ENCODE measurements at regions not wholly inside any gene's neighbourhood (a gene's known extent, or its start where the extent isn't known, plus 50 kb on each side); places are given as distances from the start of the nearest gene placed in this dataset.

DNA sequence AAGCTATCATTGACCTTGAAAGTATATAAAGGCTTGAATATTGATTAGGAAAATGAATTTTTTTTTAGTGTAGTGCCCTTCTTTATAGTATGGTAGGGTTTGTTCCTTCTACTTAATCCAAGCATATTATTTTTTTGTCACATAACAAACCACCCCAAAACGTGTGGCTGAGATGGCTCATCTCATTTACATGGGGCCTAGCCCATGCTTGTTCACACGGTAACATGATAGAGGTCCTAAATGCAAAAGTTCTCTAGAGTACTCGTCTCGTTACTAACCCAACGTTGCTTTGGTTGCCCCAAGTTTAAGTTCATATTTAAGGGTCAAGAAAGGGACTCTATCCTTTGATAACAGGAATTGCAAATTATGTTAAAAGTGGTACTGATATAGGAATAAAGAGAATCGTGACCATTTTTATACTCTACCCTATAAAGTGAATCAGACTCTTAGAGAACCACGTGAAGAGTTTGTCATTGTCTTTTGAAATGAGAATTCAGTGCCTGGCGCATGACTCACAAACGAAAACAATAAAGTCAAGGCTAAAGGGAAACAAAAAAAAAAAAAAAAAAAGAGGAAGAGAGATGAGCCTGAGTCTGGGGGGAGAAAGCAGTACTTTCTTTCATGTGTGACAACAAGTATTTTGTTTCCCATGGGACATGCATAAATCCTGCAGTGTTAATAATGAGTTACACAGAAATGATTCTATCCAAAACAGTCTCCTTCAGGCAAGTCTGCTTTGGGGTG lies 402.8 kb upstream of the NWD2 start:
- no peak for DNase-seq

DNA sequence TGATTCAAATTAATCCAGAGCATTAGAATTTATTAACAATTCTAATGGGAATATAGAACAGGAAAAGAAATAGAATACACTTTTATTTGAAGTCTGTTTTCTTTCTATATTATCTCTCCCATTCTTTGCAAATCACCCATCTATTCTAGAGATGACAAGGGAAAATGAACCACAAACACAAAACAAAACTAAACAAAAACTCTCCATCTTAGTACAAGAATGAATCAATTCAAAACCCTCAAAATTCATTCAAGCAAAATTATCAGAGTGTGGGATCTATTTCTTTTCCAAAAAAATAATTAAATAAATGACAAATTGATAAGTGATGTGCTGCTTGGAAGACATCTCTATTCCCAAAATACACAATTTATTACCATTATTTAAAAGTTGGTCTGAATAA lies 400.1 kb upstream of the NWD2 start:
- DNase-seq, result no peak

GRCh38 chr4:36852856-36853255 lies 391.7 kb upstream of the NWD2 start:
- DNase-seq, result no peak

GRCh38 chr4:36854554-36854953 lies 390.0 kb upstream of the NWD2 start:
- DNase-seq, result no peak

- DNase-seq, result no peak
Observed at GRCh38 chr4:36863601-36864000, 380.9 kb upstream of the NWD2 start.

DNA sequence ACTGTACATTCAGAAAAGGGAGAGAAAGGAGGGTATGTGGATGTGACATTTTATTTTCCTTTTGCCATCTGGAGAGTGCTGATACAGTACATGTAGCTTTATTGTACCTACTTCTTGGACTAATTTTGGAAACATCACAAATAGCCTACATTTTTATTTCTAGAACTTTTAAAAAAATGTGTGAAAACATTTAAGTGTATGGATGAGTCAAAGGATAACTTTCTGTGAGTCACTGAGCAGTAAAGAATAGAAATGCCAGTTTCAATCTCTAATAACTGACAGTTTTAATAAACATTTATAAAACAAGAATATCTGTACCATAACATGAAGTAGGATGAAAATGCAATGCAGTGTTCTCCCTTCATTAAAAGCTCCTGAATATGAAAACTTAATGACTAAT lies 374.4 kb upstream of the NWD2 start:
- no peak for DNase-seq

DNA sequence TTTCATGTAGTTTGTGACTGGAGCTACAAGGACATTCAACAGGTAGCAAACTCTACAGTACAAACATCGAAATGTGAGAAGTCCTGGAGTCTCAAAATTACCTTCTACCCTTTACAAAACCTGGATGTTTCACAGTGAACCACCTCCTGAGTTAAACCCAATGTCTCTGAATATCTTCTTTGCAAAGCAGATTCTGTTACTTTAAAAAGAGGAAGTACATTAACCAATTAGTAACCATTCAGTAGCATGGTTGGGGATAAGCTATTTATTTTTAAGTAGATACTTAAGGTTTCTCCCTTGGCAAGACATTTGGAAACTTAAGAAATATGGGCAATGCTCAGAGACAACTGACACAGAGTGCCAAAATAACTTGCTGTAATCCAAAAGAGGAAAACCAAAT lies 371.9 kb upstream of the NWD2 start:
- DNase-seq, result no peak

- no peak for DNase-seq
Observed at GRCh38 chr4:36884151-36884550, 360.4 kb upstream of the NWD2 start.

DNA sequence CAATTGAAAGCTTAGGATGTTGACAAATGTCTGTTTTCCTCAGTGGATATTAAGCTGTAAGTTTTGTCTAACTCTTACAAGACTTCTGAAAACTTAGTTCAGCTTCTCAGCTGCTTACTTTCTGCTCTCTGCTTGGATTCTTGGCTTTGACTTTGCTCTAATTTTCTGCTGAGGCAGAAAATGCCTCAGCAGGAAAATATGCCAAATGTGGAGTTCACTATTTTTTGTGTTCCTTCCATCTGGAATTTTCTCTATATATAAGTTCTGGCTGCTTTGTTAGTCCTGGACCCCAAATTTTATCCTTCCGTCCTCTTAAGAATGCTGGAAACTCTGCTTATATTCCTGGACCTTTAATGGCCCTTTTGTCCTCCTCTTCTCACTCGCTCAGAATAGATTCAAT lies 352.6 kb upstream of the NWD2 start:
- DNase-seq, result no peak

GRCh38 chr4:36900446-36900987 lies 344.0 kb upstream of the NWD2 start:
- DNase-seq, result no peak

- DNase-seq, result no peak
Observed at GRCh38 chr4:36904823-36905222, 339.7 kb upstream of the NWD2 start.

- no peak for DNase-seq
Observed at GRCh38 chr4:36914106-36914505, 330.4 kb upstream of the NWD2 start.

DNA sequence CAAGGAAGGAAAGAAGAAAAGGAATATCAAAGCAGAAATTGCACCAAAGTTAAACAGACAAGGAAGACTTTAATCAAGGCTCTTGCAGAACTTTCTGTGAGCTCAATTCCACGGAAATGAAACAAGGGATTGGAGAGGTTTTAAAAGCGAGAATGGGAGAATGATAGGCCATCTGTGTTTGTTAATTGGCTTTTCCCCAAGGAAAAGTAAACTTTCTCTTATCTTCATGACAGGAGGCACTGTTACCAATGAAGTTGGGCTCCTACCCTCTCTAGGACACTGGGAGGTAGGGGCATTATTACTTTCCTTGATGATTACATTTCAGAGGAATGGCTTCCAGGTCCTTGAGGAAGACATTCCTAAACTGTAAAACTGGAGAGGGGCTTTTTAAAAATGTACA lies 328.8 kb upstream of the NWD2 start:
- no peak for DNase-seq

- DNase-seq, result no peak
Observed at GRCh38 chr4:36917413-36917812, 327.1 kb upstream of the NWD2 start.

GRCh38 chr4:36919721-36920120 lies 324.8 kb upstream of the NWD2 start:
- DNase-seq, result no peak

- no peak for DNase-seq
Observed at GRCh38 chr4:36921476-36922216, 322.9 kb upstream of the NWD2 start.

GRCh38 chr4:36930562-36931111 lies 313.9 kb upstream of the NWD2 start:
- no peak for DNase-seq

DNA sequence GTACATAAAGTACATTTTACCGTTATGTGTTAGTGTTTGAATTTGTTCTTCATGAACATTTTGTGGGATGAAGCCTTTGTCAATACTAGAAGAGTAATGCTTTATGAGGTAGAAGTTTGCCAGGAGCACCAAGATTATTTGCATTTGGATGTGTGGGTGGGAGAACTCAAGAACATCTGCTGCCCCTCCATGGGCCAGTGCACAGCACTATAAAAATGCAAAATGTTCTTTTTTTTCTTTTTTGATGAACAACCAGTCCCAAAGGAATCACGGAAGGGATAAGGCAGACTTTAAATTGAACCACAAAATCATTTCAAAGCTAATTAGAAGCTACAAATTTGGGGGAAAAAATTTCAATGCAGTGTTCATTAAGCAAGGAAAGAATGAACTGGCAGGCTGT lies 300.3 kb upstream of the NWD2 start:
- DNase-seq, result no peak

DNA sequence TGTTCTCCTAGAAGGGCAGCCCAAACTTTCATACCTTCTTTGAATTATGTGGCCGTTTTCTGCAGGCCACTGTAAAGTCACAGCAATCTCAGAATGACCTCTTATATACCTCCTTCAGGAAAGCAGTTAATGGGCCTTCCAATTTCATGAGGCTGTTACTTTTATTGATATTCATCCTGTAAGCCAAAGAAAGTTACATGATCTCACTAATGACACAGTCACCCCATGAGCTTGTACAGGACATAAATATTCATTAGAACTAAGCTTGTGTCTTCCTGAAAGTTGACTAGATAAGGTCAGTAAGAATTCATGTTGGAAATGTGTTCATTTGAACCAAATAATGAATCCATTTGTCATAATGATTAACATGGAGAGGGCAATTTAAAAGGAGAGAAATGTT lies 283.1 kb upstream of the NWD2 start:
- DNase-seq, result no peak

GRCh38 chr4:36966756-36967460 lies 277.6 kb upstream of the NWD2 start:
- DNase-seq, result no peak

DNA sequence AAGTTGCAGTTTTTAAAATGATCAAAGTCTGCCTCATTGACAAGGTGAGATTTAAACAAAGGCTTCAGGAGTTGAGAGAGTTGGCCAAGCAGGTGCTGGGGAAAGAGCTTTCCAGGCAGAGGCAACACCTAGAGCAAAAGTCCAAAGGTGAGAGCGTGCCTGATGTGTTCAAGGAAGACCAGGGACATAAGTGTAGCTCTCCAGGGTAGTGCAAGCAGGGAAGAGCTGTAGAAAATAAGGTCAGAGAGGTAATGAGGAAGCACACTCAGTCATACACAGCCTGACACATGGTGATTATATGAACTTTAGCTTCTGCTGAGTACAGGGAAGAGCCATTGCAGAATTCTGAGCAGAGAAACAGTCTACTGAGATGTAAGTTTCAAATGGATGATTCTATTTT lies 265.0 kb upstream of the NWD2 start:
- no peak for DNase-seq

DNA sequence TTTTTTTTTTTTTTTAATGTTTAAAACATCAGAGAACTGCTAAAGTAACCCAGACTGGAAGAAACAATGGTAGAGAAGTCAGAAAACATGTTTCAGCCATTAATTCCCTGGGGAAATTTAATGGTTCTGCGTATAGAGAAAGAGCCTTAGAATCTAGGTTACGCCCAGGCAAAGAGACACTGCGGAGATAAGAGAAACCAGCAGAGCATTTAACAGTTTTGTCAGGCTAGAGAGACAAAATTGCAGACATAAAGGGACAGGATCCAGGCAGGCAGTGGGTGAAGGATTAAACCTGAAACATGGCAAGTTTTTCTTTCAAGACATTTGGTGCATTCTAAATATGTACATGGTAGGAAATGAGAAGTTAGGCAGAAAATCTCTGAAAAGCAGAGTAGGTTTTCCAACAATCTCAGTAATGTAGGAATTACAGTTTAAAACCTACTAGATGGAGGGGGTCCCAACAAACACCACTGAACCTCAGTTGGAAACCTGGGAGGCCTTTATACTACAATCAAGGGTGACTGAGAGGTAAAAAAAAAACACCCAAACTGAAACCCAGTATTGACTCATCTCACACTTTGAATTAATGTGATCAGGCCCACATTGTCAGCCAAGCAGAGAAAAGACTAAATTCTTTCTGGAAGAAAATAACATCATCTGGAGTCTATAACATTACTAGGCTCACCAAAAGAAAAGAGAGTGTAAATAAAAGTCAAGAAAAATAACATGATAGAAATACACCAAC lies 254.2 kb upstream of the NWD2 start:
- DNase-seq, result no peak

GRCh38 chr4:36997727-36998126 lies 246.8 kb upstream of the NWD2 start:
- DNase-seq, result no peak

Measured in activated naive CD4-positive, alpha-beta T cell treated with anti-CD3 and anti-CD28 coated beads, Interleukin-2, amount 50 U/mL, for 16 hours (primary cell).